ENCODE measurements at regions not wholly inside any gene's neighbourhood (a gene's known extent, or its start where the extent isn't known, plus 50 kb on each side); places are given as distances from the start of the nearest gene placed in this dataset.

DNA sequence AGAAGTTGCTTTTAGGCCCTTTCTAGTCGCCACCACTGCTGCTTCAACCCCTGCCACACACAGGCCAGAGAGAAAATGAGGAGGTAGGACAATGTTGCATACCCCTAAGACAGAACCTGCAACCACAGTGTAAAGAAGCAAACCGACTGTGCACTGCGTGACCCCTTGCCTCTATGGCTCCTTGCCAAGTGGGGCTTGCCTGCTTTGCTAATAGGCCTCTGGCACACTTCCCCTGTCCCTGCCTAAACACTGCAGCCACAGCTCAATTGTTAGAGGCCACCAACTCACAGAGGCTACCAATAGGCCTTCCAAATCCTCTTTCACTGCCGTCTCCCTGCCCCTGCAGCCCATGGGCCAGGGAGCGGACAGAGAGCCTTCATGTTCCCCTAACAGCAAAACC lies 280.1 kb downstream of the CDH10 start:
- Histone ChIP-seq H3K4me1 (no peaks in the 10 kb centered on the region), H3K27ac (no peak overlapping the region), H3K4me3 (no peak overlapping the region), H3K27me3 (no peaks in the 10 kb centered on the region), H3K36me3 (no peaks in the 10 kb centered on the region), H3K9me3 (peaks cover 0 to 15% (median 0%) of the 10 kb centered on the region in 4 donors)
- TF ChIP-seq POLR2A (IDR thresholded peaks at IDR 0.05) (no peak), POLR2AphosphoS5 (IDR thresholded peaks at IDR 0.05) (no peak), EP300 (IDR thresholded peaks at IDR 0.05) (no peak)
- TF ChIP-seq, protein P1, sequence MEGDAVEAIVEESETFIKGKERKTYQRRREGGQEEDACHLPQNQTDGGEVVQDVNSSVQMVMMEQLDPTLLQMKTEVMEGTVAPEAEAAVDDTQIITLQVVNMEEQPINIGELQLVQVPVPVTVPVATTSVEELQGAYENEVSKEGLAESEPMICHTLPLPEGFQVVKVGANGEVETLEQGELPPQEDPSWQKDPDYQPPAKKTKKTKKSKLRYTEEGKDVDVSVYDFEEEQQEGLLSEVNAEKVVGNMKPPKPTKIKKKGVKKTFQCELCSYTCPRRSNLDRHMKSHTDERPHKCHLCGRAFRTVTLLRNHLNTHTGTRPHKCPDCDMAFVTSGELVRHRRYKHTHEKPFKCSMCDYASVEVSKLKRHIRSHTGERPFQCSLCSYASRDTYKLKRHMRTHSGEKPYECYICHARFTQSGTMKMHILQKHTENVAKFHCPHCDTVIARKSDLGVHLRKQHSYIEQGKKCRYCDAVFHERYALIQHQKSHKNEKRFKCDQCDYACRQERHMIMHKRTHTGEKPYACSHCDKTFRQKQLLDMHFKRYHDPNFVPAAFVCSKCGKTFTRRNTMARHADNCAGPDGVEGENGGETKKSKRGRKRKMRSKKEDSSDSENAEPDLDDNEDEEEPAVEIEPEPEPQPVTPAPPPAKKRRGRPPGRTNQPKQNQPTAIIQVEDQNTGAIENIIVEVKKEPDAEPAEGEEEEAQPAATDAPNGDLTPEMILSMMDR (IDR thresholded peaks at IDR 0.05): no peak
- DNase-seq: peak in 1 of 2 donors; percentile 44
- 55 to 78% (median 67%) methylated on average over 3 to 5 of the region's 5 CpGs for WGBS, 5 donors
- intact Hi-C loops (cut with DNase I; ENCODE audit: low total_unique reads): no loop called here

DNA sequence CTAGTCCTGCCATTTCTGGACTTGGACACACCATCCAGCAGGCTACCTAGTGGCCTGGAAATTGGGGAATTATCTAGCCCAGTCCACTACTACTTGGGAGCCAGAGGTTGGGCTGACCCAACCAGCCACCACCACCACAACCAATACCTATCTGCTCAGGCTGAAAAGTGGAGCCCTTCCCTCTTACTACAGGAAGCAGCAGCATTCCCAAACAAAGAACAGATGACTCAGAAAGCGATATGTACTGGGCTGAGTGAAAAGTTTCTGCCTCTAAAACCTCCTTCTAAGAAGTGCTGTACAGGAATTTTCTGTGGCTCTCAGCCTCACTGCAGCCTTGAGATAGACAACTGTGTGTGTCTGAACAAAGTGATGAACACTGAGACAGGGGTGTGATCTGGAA lies 279.4 kb downstream of the CDH10 start:
- Histone ChIP-seq H3K27me3 (no peaks in the 10 kb centered on the region), H3K36me3 (no peaks in the 10 kb centered on the region), H3K27ac (no peak overlapping the region), H3K4me1 (no peaks in the 10 kb centered on the region), H3K4me3 (no peak overlapping the region), H3K9me3 (peaks cover 0 to 15% (median 0%) of the 10 kb centered on the region in 4 donors)
- 30 to 72% (median 50%) methylated on average over 1 of the region's 1 CpG for WGBS, 5 donors
- DNase-seq: peak in 1 of 2 donors; percentile 16
- intact Hi-C loops (cut with DNase I; ENCODE audit: low total_unique reads): no loop called here
- TF ChIP-seq POLR2AphosphoS5 (IDR thresholded peaks at IDR 0.05): no peak
- TF ChIP-seq, protein P1 (IDR thresholded peaks at IDR 0.05): no peak
- TF ChIP-seq EP300 (IDR thresholded peaks at IDR 0.05): no peak
- no peak for TF ChIP-seq POLR2A (IDR thresholded peaks at IDR 0.05)

DNA sequence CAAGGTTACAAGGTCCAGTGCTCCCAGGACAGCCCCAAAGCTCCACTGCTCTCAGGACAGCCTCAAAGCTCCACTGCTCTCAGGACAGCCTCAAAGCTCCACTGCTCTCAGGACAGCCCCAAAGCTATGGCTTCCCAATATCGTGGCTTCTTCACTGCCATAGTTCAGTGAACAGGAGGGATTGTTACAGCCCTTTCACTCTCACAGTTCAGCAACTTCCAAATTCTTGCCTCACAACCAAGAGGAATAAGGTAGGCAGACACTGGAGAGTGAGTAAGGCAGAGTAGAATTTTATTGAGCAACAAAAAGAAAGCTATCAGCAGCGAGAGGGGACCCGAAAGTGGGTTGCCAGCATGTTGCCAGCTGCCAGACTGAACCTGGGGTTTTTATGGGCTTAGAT lies 277.6 kb downstream of the CDH10 start:
- no peak overlapping the region for H3K27ac ChIP-seq
- H3K4me1 ChIP-seq: no peaks in the 10 kb centered on the region
- intact Hi-C loops (cut with DNase I; ENCODE audit: low total_unique reads): no loop called here
- TF ChIP-seq POLR2A (IDR thresholded peaks at IDR 0.05): no peak
- TF ChIP-seq, protein P1 (IDR thresholded peaks at IDR 0.05): no peak
- TF ChIP-seq POLR2AphosphoS5 (IDR thresholded peaks at IDR 0.05): no peak
- TF ChIP-seq EP300 (IDR thresholded peaks at IDR 0.05): no peak
- no peak overlapping the region for H3K4me3 ChIP-seq
- H3K9me3 ChIP-seq: peaks cover 0 to 9% (median 0%) of the 10 kb centered on the region in 4 donors
- WGBS, 5 donors: 66 to 90% (median 83%) methylated on average over 3 of the region's 3 CpGs
- H3K27me3 ChIP-seq: no peaks in the 10 kb centered on the region
- DNase-seq: no peak
- H3K36me3 ChIP-seq: no peaks in the 10 kb centered on the region

DNA sequence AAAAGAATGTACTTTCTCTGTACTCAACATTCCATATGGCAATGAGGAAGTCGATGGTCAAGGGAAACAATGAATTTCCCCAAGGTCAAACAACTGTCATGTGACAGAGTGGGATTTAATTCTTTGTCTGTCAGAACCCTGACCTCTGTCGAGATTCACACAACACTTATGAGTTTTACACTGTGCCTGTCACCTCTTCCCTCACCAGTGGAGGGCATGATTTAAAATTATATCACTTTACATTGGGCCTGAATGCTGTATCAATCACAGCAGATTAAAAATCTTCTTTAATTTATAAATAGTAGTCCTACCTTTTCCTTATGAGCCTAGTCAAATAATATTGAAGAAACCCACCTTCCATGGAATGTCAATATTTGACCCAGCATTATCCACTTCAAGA lies 276.7 kb downstream of the CDH10 start:
- Histone ChIP-seq H3K27ac (no peak overlapping the region), H3K4me1 (no peaks in the 10 kb centered on the region), H3K9me3 (peaks cover 0 to 9% (median 0%) of the 10 kb centered on the region in 4 donors), H3K4me3 (no peak overlapping the region), H3K36me3 (no peaks in the 10 kb centered on the region), H3K27me3 (no peaks in the 10 kb centered on the region)
- 36 to 60% (median 54%) methylated on average over 2 of the region's 2 CpGs for WGBS, 5 donors
- intact Hi-C loops (cut with DNase I; ENCODE audit: low total_unique reads): no loop called here
- no peak for DNase-seq
- TF ChIP-seq POLR2A (IDR thresholded peaks at IDR 0.05): no peak
- TF ChIP-seq EP300 (IDR thresholded peaks at IDR 0.05): no peak
- no peak for TF ChIP-seq POLR2AphosphoS5 (IDR thresholded peaks at IDR 0.05)
- TF ChIP-seq, protein P1 (IDR thresholded peaks at IDR 0.05): no peak
